ENCODE measurements at regions not wholly inside any gene's neighbourhood (a gene's known extent, or its start where the extent isn't known, plus 50 kb on each side); places are given as distances from the start of the nearest gene placed in this dataset.
"Not testable (repeated sequence)": the region's sequence is repeated elsewhere in the genome, so short reads cannot be mapped to it uniquely, and the experiment has no call there.

- TF ChIP-seq POLR2A, CTCF (IDR thresholded peaks at IDR 0.05): not testable (repeated sequence)
These were observed 213.2 kb downstream of the BANP start for GRCh38 chr16:88164196-88165039.

Data from adrenal gland (tissue), 5 donors.